Suppressor macrophage (primary cell): ENCODE measurements at regions not wholly inside any gene's neighbourhood (a gene's known extent, or its start where the extent isn't known, plus 50 kb on each side); places are given as distances from the start of the nearest gene placed in this dataset.
A peak's percentile ranks its signal among the peaks of the same experiment; 100 is the strongest.

Source experiments
- DNase-seq, 4 experiments: peaks; one replicate each; pipeline ENCODE4 v3.0.0-alpha.2; 2020 to 2022

DNA sequence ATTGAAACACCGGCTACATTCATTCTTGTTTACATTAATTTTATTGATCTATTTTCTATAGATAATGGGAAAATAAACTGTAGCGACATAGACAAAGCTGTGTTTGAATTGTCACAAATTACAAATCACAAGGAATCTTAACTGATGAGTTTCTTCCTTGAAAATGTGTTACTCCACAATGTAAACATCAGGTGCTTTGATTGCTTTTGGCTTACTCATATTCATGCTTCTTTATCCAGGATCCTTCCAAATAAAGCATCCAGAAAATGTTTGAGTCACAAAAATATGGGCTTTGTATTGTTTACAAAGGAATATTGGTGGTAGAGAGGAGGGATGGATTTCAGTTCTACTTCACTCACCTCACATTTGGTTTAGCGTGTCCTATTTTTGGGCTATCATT, 64.0 kb downstream of the BMP2 start:
- no peak for DNase-seq

DNA sequence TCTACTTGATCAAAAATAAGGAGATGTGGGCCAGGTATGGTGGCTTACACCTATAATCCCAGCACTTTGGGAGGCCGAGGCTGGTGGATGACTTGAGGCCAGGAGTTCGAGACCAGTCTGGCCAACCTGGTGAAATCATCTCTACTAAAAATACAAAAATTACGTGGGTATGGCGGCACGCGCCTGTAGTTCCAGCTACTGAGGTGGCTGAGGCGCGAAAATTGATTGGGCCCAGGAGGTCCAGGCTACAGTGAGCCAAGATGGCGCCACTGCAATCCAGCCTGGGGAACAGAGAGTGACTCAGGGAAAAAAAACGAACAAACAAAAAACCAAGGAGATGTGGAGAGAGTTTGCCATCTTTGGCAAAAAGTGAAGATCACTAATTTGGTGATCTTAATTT, 65.3 kb downstream of the BMP2 start:
- DNase-seq: no peak

DNA sequence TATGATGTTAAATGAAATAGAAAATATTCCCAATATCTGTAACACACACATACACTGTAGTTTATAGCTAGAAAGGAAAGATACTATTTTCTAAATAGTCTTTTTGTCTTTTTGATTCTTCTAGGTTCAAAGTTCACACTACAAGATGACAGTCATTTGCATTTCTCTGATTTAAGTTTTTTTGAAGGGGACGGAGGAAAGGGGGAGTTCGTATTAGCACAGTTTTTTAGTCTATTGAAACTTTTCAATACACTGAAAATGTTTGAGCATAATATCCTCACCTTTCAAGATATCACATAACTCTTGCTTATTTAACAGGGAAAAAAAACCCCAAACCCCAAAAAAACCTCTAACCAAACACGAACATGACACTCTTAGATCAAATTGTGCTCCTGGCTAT, 68.1 kb downstream of the BMP2 start:
- no peak for DNase-seq

DNA sequence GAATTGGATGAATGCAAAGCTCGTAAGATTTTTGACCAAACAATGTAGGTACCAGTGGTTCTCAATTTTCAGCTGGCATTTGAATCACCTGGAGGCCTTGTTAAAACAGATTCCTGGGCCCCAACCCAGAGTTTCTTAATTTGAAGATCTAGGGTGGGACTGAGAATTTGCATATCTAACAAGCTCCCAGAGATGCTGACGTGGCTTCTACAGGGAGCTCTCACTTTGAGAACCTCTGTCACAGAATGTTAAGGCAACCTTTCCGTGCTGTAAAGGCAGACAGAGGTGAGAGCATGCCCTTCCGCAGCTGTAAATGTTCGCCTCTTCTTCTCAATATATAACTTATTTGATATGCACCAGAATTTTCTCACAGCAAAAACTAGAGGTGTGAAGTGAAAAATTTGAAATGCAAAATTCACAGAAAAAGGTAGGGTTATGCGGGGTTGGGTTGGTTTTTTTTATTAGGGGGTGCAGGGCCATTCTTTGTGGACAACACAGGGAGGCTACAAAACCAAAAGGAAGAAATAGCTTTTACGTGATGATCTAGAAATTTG, 69.4 kb downstream of the BMP2 start:
- no peak for DNase-seq

DNA sequence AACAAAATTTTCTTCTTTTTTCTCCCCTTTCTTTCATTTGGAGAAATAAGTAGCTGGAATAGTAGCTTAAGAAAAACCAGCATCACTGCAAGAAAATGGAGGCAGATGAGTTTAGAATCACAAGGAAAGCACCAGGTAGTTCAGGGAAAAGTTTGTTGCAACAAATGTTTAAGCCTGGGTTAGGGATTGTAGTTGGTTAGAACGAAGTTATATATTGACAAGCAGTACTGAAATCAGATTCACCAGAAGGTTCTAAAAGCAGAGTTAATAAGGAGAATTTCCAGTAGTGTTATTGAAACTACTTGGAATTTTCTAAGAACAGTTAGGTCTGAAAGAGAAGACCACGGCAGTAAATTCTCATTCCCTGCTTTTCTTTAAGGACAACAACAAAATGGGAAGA, 70.2 kb downstream of the BMP2 start:
- DNase-seq: no peak

DNA sequence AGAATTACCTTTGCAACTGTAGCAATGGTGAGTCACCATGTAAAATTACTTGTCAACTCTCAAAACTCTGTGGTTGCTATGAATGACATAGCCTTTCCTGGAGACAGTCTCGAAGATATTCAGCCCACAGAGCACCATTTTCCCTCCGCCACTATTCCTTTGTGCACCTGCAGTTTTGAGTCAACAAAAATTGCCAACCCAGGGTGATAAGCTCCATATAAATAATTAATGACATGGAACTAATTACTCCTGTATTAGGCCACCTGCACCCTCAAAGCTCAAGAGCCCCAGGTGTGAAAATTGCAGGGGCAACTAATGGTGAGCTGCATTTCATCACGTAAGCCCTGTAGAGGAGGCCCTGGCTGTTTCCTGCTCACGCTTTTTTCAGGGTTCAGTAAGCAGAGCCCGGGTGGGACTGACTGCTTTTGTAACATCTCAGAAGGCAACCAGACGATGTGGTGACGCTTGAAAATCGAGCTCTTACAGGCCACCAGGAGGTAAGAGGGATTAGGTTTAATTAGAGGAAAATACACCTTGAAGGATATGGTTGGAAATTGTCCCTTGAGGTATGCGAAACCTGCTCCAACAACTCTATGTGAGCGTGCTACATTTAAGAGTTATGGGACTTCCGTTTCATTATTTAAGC, 70.8 kb downstream of the BMP2 start:
- DNase-seq: no peak

DNA sequence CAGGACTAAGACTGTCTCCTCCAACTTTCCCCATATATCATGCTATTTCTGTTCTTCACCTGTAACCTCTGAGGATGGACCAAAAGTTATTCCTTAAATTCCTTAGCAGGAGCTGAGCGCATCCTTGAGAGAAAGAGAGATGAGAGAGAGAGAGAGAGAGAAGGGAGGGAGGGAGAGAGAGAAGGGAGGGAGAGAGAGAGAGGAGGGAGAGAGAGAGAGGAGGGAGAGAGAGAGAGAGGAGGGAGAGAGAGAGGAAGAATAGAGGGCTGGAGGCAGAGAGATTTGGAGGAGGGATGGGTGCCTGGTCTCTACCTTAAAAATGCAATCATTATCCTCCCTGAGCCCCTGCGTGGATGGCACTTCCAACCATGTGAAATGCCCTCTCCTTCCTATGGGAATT, 73.6 kb downstream of the BMP2 start:
- no peak for DNase-seq

DNA sequence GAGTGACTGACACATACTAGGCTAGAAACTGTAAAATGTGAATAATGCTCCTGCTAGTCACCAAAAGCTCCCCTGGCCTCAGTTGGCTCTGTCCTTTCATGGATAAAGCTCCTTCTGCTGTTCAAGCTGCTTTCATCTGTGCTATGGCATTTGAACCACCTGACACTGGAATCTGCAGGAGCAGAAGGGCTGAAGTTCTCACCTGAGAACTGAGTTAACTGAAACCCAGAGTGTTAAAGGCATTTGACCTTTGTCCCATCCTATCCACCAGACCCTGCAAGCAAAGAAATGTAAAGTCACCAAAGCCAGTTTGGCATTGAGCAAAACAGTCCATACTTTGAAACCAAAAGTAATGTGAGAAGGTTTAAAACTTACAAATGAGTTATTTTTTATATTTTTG, 77.7 kb downstream of the BMP2 start:
- DNase-seq: no peak

DNA sequence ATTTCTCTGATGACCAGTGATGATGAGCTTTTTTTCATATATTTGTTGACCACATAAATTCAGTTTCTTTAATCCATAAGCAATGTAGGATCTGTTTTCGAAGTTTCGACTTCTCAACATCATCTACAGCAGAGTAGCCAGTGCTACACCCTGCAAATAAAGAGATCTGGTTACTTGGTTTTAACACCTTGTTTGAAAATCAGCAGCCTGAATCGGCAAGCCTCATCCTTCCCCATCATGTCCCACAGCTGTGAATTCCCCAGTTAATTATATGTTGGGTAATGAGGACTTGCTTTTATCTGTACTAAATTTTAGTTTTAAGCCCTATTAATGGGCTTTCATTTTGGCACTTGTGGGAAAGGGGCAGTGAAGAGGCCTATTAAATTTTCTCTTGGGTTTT, 80.6 kb downstream of the BMP2 start:
- no peak for DNase-seq

DNA sequence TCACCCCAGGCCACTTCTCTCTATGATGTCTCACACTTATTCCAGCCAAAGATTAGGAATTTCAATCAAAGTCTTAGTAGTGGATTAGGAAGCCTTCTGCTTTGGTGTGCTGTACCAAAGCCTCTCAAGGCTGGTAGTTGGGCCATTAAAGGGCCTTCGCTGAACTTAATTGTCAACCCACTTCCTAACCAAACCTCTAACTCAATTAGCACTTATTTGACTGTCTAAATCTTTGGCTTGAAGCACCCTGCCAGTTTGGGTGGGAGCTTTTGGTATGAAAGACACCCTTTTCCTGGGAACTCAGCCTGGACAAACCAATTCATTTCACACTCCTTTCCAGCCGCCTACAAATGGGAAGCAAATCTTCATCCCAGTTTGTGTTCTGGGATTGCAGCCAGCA, 81.5 kb downstream of the BMP2 start:
- no peak for DNase-seq

DNA sequence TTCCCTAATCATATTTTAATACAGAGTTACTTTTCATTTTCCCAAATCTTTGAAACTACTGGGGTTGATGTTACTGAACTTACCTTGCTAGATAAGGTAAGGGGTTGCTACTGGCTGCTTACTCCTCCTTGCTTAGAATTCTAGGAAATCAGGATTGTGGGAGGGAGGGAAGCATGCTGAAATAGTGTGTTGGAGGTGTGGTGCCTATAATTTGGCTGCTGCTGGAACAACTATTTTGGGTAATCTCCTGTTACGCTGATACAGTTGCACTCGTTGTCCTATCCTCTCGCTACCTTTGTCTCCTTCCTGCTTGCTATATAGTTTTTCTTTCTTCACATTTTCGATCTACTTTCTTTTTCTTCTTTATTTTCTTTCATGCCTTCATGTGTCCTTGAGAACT, 83.7 kb downstream of the BMP2 start:
- no peak for DNase-seq

DNA sequence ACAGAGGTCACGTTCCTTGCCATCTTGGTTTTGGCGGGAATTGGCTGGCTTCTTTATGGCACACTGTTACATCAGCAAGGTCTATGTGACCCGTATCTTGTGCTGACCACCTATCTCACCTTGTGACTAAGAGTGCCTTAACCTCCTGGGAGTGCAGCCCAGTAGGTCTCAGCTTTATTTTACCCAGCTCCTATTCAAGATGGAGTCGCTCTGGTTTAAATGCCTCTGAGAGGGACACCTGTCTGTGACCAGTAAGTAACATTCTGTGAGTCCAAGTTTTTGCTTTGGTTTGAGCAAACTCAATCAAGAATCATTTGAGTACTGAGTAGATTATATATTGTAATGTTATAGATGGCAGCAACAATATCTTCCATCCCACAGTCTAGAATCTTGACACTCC, 85.0 kb downstream of the BMP2 start:
- DNase-seq: no peak

DNA sequence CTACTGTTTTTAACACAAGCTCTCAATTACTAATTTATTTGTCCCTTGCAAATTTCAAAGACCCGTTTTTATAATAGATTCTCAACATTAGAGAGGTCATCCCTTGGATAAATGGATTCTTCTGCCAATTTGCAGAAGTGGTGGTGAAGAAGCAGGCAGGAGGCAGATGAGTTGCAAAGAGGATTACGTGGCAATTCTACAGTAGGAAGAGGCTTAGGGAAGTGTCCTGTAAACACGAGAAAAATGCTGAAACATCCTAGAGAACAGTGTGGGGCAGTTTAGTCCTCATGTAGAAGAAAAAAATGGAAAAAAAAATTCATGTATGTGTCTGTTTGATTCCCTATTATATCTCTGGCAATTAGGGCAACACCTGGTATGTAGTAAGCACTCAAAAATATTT, 87.6 kb downstream of the BMP2 start:
- peak; percentile 52 to 79 (median 67) for DNase-seq

DNA sequence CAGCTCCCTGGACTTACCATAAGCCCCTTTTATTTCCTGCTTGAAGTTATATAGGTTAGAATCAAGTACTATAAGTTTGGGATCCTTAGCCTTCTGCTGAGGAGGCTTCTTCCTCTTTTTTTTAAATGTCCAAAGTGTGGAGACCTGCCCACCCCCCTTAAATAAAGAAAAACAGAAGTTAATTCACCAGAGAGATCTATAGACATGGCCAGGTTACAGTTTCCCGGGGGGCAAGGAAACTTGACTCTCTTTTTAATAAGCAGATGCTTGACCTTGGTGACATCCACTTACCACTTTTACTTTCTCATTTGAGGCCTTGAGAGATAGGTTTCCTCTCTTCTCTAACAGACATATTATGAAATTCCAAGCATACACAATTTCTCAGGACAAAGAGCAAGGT, 88.3 kb downstream of the BMP2 start:
- DNase-seq: peak in 3 of 4 experiments; percentile 7 to 17 (median 12)

DNA sequence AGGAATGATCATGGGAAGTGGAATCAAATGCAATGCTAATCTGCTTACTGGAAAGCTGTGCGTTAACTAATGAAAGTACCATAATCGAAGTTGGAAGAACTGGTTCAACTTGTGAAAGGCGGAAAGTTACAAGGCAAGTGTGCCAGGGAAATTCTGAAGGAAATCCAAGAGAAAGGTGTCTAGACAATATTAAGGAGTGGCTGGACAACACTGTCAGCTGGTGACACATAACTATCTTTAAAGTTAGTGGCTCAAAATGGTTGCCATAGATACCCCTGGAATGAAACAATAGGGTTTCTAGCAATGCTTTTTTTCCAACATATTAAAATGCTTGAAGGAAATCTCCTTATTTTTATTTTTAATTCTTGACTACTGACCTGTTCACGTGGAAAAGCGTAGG, 90.4 kb downstream of the BMP2 start:
- DNase-seq: no peak

DNA sequence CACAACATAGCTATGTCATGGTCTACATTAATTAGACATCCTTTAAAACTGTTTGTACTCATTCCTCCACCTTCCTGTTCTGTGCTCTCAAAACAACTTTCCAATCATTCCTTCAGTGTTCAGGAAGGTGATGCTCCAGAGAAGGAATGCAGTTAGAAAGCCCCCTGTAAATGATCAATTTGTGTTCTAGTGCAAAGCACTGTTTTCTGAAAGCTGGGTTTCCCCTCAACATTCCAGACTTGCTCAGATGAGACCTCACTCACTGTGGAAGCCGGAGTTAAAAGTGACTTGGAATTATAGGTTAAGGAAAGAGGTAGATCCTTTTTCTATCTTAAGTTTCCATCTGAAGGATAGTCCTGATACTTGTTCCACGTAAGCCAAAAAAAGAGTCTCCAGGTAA, 95.9 kb downstream of the BMP2 start:
- DNase-seq: no peak

DNA sequence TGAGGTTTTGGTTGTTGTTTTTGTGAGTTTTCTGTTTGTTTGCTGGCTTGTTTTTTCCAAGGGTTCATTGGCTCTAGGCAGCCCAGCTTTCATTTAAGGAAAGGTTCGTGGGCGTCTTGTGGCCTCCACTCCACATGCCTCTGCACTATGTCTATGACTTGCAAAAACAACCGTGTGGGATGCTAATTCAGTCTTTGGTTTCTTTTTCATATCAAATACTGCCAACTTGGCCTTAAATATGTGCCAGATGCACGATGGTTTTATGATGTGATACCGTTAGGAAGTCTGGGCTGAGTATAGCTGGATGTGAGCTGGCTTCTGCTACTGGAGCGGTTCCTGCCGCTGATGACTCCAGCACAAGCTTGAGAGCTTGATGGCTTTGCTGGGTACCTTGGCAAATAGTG, 96.3 kb downstream of the BMP2 start:
- peak in 1 of 4 experiments; percentile 6 for DNase-seq

DNA sequence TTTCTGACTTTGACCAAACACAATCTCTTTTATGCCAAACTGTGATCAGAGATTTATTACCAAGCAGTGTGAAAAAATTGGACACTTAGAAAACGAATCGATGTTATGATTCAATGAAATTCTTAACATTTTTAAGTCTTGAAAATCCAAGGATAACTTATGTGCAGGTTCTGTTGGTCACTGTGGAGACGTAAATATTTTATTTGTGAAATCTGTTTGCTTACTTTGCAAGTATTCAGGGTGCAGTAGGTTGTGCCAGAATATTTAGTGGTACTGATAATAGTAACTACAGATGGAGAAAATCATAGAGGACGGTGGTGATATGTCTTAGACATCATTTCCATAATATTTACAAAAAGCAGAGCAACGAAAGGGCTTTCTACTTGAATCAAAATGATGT, 97.3 kb downstream of the BMP2 start:
- no peak for DNase-seq

DNA sequence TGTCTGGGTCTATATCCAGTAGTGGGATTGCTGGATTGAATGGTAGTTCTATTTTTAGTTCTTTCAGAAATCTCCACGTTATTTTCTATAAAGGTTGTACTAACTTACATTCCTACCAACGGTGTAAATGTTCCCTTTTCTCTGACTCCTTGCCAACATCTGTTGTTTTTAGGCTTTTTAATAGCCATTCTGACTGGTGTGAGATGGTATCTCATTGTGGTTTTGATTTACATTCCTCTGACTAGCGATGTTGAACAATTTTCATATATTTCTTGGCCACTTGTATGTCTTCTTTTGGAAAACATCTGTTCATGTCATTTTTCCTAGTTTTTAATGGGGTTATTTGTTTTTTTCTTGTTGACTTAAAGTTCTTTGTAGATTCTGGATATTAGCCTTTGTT, 99.3 kb downstream of the BMP2 start:
- no peak for DNase-seq

DNA sequence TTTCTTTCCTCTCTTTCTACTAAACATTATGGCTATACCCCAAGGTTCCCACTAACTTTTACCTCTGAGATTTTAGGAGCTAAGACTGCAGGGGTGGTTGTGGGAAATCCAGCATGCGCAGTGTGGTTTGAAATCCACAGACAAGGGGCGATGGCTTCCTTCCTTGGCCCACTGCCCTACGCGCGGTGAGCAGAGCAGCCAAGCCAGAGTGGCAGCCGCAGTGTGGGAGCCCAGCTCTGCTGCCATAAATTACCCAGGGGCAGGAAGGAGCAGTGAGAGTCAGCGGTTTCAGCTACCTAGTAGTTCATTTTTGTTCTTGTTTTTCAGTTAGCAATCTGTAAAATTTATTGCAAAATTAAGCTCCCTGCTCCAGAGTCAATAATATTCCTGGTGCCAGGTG, 101.4 kb downstream of the BMP2 start:
- no peak for DNase-seq

DNA sequence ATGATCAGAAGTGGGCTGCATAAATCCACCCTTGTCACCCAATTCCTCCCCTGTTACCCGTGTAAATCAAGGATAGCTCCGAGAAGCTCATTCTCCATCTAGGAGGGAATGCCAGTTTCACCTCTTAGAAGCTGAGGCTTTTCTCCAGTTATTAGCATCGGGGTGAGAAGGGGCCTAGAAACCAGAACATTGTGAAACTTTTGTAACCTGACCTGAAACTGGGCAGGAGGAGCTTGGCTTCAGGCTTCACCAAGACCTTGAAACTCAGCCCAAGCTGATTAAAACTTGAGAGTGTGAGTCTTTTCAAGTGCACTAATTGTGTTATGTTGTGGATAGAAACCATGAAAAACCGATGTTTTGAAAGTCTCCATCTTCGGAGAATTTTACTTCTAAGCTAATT, 103.1 kb downstream of the BMP2 start:
- DNase-seq: no peak

DNA sequence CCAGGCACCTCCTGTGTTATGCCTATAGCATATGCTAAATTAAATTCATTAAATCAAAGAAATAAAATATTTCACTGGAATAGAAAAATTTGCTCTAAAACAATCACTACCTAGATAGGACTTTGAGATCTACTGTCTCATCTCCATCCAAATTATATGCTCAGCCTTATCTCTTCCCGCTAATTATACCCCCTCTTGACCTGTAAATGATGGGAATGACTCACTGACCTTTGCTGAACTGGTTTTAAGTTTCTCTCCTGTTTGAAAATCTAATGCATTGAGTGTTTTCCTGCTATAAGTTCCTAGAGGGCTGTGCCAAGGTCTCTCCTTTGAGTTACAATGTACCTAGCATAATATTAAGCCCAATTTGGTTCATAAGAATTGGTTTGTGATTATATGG, 110.1 kb downstream of the BMP2 start:
- no peak for DNase-seq

DNA sequence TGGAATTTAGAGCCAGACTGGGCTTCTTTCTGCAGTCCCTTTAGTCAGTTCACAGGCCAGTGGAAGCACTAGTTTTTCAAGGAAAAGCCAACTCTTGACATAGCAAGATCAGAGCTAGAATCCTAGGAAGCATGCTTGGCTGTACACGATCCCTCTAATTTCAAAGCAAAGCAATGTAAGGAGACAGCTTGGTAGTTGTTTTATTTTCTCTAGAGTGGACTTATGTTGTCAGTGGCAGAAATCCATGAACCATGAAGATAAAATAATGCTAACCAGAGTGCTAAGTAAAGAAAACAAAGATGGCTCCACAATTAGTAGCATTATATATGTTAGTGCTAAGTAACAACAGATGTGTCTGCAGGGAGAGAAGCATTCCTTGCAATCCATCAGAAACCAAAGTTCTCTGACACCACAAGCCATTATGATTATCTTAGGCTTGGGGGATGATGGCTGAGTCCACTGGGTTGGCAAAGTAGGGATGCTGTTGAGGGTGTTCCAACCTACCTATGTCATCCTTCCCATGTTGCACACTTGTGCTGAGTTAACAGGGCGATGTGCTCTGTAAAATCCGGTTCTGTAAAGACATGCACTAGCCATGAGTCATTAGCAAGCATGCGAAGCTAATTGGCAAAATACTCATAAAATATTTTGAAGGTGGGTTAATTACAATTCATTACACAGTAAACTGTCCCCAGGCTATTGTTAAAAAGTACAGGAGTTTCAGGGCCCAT, 115.2 kb downstream of the BMP2 start:
- DNase-seq: no peak

DNA sequence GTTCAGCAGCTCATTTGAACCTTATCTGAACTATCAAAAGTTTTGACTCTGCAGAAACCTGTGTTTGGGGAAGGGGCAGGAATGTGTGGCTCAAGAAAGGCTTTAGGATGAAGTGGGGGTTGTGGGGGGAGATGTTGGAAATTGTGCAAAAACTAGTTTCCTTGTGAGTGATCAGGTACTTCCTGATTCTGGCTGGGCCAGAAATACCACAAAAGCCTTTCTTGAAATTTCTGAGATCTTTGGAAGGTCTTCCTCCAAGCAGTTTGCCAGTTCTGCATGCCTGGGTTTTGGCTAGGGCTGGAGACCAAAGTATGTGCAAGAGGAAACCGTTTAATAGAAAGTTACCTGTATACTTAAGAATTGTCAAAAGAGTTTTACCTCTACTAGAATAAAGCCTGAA, 116.6 kb downstream of the BMP2 start:
- DNase-seq: peak in 2 of 4 experiments; percentile 11 to 23
